ENCODE measurements at regions not wholly inside any gene's neighbourhood (a gene's known extent, or its start where the extent isn't known, plus 50 kb on each side); places are given as distances from the start of the nearest gene placed in this dataset.

GRCh38 chr9:86602715-86603114 is 248.5 kb upstream of the TUT7 start:
- no peak for TF ChIP-seq GATA3 (IDR thresholded peaks at IDR 0.05; ENCODE audit: low read depth, low read length)
- no peak for TF ChIP-seq GATA2 (IDR thresholded peaks at IDR 0.05; ENCODE audit: low read depth, low read length)

GRCh38 chr9:86601697-86602096 is 247.5 kb upstream of the TUT7 start:
- TF ChIP-seq GATA3 (IDR thresholded peaks at IDR 0.05; ENCODE audit: low read depth, low read length): no peak

- TF ChIP-seq GATA2 (IDR thresholded peaks at IDR 0.05; ENCODE audit: low read depth, low read length) (no peak), GATA3 (IDR thresholded peaks at IDR 0.05; ENCODE audit: low read depth, low read length) (no peak)
Observed at GRCh38 chr9:86600977-86601376, 246.8 kb upstream of the TUT7 start.

GRCh38 chr9:86600291-86600690 is 246.1 kb upstream of the TUT7 start:
- TF ChIP-seq GATA3 (IDR thresholded peaks at IDR 0.05; ENCODE audit: low read depth, low read length): no peak
- TF ChIP-seq GATA2 (IDR thresholded peaks at IDR 0.05; ENCODE audit: low read depth, low read length): no peak

- TF ChIP-seq GATA3 (IDR thresholded peaks at IDR 0.05; ENCODE audit: low read depth, low read length) (no peak), GATA2 (IDR thresholded peaks at IDR 0.05; ENCODE audit: low read depth, low read length) (no peak)
Observed at GRCh38 chr9:86599561-86599960, 245.4 kb upstream of the TUT7 start.

- TF ChIP-seq GATA2 (IDR thresholded peaks at IDR 0.05; ENCODE audit: low read depth, low read length) (no peak), GATA3 (IDR thresholded peaks at IDR 0.05; ENCODE audit: low read depth, low read length) (no peak)
Observed at GRCh38 chr9:86598411-86599239, 244.4 kb upstream of the TUT7 start.

GRCh38 chr9:86594724-86595123 is 240.5 kb upstream of the TUT7 start:
- no peak for TF ChIP-seq GATA2 (IDR thresholded peaks at IDR 0.05; ENCODE audit: low read depth, low read length)
- no peak for TF ChIP-seq GATA3 (IDR thresholded peaks at IDR 0.05; ENCODE audit: low read depth, low read length)

GRCh38 chr9:86591472-86591871 is 237.3 kb upstream of the TUT7 start:
- TF ChIP-seq GATA3 (IDR thresholded peaks at IDR 0.05; ENCODE audit: low read depth, low read length) (no peak), GATA2 (IDR thresholded peaks at IDR 0.05; ENCODE audit: low read depth, low read length) (no peak)

GRCh38 chr9:86589730-86590129 is 235.5 kb upstream of the TUT7 start:
- TF ChIP-seq GATA3 (IDR thresholded peaks at IDR 0.05; ENCODE audit: low read depth, low read length) (no peak), GATA2 (IDR thresholded peaks at IDR 0.05; ENCODE audit: low read depth, low read length) (no peak)

- TF ChIP-seq GATA3 (IDR thresholded peaks at IDR 0.05; ENCODE audit: low read depth, low read length) (no peak), GATA2 (IDR thresholded peaks at IDR 0.05; ENCODE audit: low read depth, low read length) (no peak)
Observed at GRCh38 chr9:86589273-86589672, 235.1 kb upstream of the TUT7 start.

- TF ChIP-seq GATA3 (IDR thresholded peaks at IDR 0.05; ENCODE audit: low read depth, low read length): no peak
- no peak for TF ChIP-seq GATA2 (IDR thresholded peaks at IDR 0.05; ENCODE audit: low read depth, low read length)
Observed at GRCh38 chr9:86586144-86586494, 231.9 kb upstream of the TUT7 start.

- TF ChIP-seq GATA3 (IDR thresholded peaks at IDR 0.05; ENCODE audit: low read depth, low read length): no peak
- TF ChIP-seq GATA2 (IDR thresholded peaks at IDR 0.05; ENCODE audit: low read depth, low read length): 0 out of 2 replicates have a peak, but pooled peaks have one; percentile 28
Observed at GRCh38 chr9:86585422-86586143, 231.4 kb upstream of the TUT7 start.

- TF ChIP-seq GATA3 (IDR thresholded peaks at IDR 0.05; ENCODE audit: low read depth, low read length) (no peak), GATA2 (IDR thresholded peaks at IDR 0.05; ENCODE audit: low read depth, low read length) (no peak)
Observed at GRCh38 chr9:86580688-86581087, 226.5 kb upstream of the TUT7 start.

GRCh38 chr9:86578722-86579121 is 224.5 kb upstream of the TUT7 start:
- TF ChIP-seq GATA2 (IDR thresholded peaks at IDR 0.05; ENCODE audit: low read depth, low read length) (no peak), GATA3 (IDR thresholded peaks at IDR 0.05; ENCODE audit: low read depth, low read length) (no peak)
